Upper lobe of right lung (tissue), 1 donor: ENCODE measurements at regions not wholly inside any gene's neighbourhood (a gene's known extent, or its start where the extent isn't known, plus 50 kb on each side); places are given as distances from the start of the nearest gene placed in this dataset.

ENCODE experiments used
- ATAC-seq: fragments of 200-7000 bp; cut with Tn5 transposase; one replicate; pipeline ENCODE4 v1.9.1; 2020; ENCODE audit warnings: mild to moderate bottlenecking, moderate library complexity
- DNase-seq: peaks from one replicate; pipeline ENCODE4 v3.0.0-alpha.2; 2020
- H3K27ac ChIP-seq: fragments of 200-600 bp; one replicate; pipeline ENCODE4 v1.8.0; 2022
- H3K27me3 ChIP-seq: fragments of 200-600 bp; one replicate; pipeline ENCODE4 v1.8.0; 2022; ENCODE audit warnings: mild to moderate bottlenecking
- H3K36me3 ChIP-seq: fragments of 200-600 bp; one replicate; pipeline ENCODE4 v1.8.0; 2022
- H3K4me1 ChIP-seq: fragments of 200-600 bp; one replicate; pipeline ENCODE4 v1.8.0; 2022
- H3K4me3 ChIP-seq: fragments of 200-600 bp; one replicate; pipeline ENCODE4 v1.8.0; 2022; ENCODE audit warnings: mild to moderate bottlenecking
- H3K9me3 ChIP-seq: fragments of 200-600 bp; one replicate; pipeline ENCODE4 v1.8.0; 2022
- CTCF ChIP-seq: fragments of 200-600 bp; IDR thresholded peaks from one replicate; pipeline ENCODE4 v1.8.0; 2022; ENCODE audit warnings: antibody characterized with exemption
- intact Hi-C: fragments of 100-400 bp; cut with DNase I; formaldehyde crosslinking; loops from one replicate; pipeline ENCODE4 v1.11.0; 2022
- donor health status: DM: no; HTN: yes; CAD: no; lungs with severe emphysema.

DNA sequence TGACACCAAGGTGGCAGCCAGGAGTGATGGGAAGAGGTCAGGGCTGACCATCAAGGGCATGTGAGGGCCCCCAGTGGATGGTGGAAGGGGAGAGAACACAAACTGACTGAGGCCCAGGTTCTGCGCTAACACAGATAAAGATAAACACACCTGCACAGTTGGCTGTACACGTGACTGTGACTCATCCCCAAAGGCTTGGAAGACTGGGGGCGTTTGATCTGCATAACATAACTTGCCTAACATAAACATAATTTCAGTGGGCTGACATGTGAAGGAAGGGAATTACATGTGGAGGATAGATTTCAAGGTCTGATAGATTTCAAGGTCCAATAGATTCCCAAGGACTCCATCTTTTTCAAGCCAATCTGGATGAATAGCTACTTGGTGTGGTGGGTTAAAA lies 100.9 kb upstream of the TNRC6C start:
- H3K4me1 ChIP-seq, result no peaks in the 10 kb centered on the region
- no peak overlapping the region for H3K27ac ChIP-seq
- TF ChIP-seq CTCF, result no peak
- DNase-seq, result peak; percentile 30
- intact Hi-C loops, result no loop called here
- no peaks in the 10 kb centered on the region for H3K9me3 ChIP-seq
- H3K36me3 ChIP-seq, result no peaks in the 10 kb centered on the region
- no peaks in the 10 kb centered on the region for H3K27me3 ChIP-seq
- no peak for ATAC-seq
- H3K4me3 ChIP-seq, result no peak overlapping the region

- no peaks in the 10 kb centered on the region for H3K4me1 ChIP-seq
- DNase-seq (peak; percentile 7), ATAC-seq (no peak)
- no peak overlapping the region for H3K4me3 ChIP-seq
- H3K27me3 ChIP-seq, result no peaks in the 10 kb centered on the region
- H3K36me3 ChIP-seq, result no peaks in the 10 kb centered on the region
- H3K27ac ChIP-seq, result no peak overlapping the region
- no peaks in the 10 kb centered on the region for H3K9me3 ChIP-seq
- no peak for TF ChIP-seq CTCF
- intact Hi-C loops, result no loop called here
Observed at GRCh38 chr17:77858291-77859034, 100.0 kb upstream of the TNRC6C start.

- no peak overlapping the region for H3K27ac ChIP-seq
- DNase-seq (peak; percentile 32), ATAC-seq (no peak)
- H3K36me3 ChIP-seq, result no peaks in the 10 kb centered on the region
- no peaks in the 10 kb centered on the region for H3K27me3 ChIP-seq
- no peak overlapping the region for H3K4me3 ChIP-seq
- intact Hi-C loops, result no loop called here
- H3K9me3 ChIP-seq, result no peaks in the 10 kb centered on the region
- TF ChIP-seq CTCF, result no peak
- no peaks in the 10 kb centered on the region for H3K4me1 ChIP-seq
Observed at GRCh38 chr17:77859035-77859810, 99.3 kb upstream of the TNRC6C start.

DNA sequence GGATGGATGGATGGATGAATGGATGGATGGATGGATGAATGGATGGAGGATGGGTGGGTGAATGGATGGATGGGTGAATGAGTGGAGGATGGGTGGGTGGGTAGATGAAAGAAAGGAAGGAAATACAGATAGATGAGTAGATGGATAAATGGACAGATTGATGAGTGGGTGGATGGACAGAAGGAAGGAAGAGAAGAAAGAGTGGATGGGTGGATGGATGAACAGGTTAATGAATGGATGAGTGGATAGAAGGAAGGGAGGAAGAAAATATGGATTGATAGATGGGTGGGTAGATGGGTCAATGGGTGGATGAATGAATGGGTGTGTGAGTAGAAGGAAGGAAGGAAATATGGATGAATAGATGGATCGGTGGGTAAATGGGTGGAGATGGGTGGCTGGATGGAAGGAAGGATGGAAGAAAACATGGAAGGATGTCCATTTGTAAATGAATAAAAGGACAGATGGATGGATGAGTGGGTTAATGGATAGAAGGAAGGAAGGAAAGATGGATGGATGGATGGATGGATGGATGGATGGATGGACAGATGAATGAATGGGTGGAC lies 97.3 kb upstream of the TNRC6C start:
- no peaks in the 10 kb centered on the region for H3K36me3 ChIP-seq
- no peaks in the 10 kb centered on the region for H3K4me1 ChIP-seq
- H3K9me3 ChIP-seq, result no peaks in the 10 kb centered on the region
- no peak for ATAC-seq
- H3K27ac ChIP-seq, result no peak overlapping the region
- intact Hi-C loops, result no loop called here
- no peak overlapping the region for H3K4me3 ChIP-seq
- H3K27me3 ChIP-seq, result no peaks in the 10 kb centered on the region
- DNase-seq, result no peak
- TF ChIP-seq CTCF, result no peak

- H3K27ac ChIP-seq, result no peak overlapping the region
- TF ChIP-seq CTCF, result no peak
- H3K36me3 ChIP-seq, result no peaks in the 10 kb centered on the region
- no peaks in the 10 kb centered on the region for H3K27me3 ChIP-seq
- intact Hi-C loops, result no loop called here
- H3K9me3 ChIP-seq, result no peaks in the 10 kb centered on the region
- DNase-seq (peak; percentile 60), ATAC-seq (no peak)
- no peak overlapping the region for H3K4me3 ChIP-seq
- no peaks in the 10 kb centered on the region for H3K4me1 ChIP-seq
Observed at GRCh38 chr17:77861981-77862645, 96.4 kb upstream of the TNRC6C start.
